GM23248 (cell line): ENCODE measurements at regions not wholly inside any gene's neighbourhood (a gene's known extent, or its start where the extent isn't known, plus 50 kb on each side); places are given as distances from the start of the nearest gene placed in this dataset.

Experiments used
- DNase-seq: peaks from one replicate; pipeline ENCODE4 v3.0.0-alpha.2; 2015
- H2AFZ ChIP-seq: fragments of 200-600 bp; sonication (generic); 2 replicates; pipeline ENCODE4 v1.6.1; 2016; ENCODE audit warnings: antibody characterized with exemption
- H3F3A ChIP-seq: fragments of 200-600 bp; sonication (generic); 2 replicates; pipeline ENCODE4 v1.6.1; 2016; ENCODE audit warnings: mild to moderate bottlenecking, antibody characterized with exemption, mixed run types; ENCODE audit not compliant: insufficient read depth
- H3K27ac ChIP-seq: fragments of 200-600 bp; sonication (generic); 2 replicates; pipeline ENCODE4 v1.5.1; 2016; ENCODE audit warnings: mild to moderate bottlenecking
- H3K27me3 ChIP-seq: fragments of 200-600 bp; sonication (generic); replicated peaks from 2 replicates; pipeline ENCODE4 v1.6.1; 2016; ENCODE audit warnings: mild to moderate bottlenecking; ENCODE audit not compliant: insufficient read depth
- H3K36me3 ChIP-seq: fragments of 200-600 bp; sonication (generic); 2 replicates; pipeline ENCODE4 v1.6.1; 2016; ENCODE audit warnings: low read depth, mild to moderate bottlenecking
- H3K4me1 ChIP-seq: fragments of 200-600 bp; sonication (generic); 2 replicates; pipeline ENCODE4 v1.6.1; 2016; ENCODE audit warnings: mild to moderate bottlenecking; ENCODE audit not compliant: insufficient read depth
- H3K4me2 ChIP-seq: fragments of 200-600 bp; sonication (generic); one replicate; pipeline ENCODE4 v1.6.1; 2016; ENCODE audit warnings: mild to moderate bottlenecking; ENCODE audit not compliant: unreplicated experiment
- H3K4me3 ChIP-seq: fragments of 200-600 bp; sonication (generic); 2 replicates; pipeline ENCODE4 v1.5.1; 2016; ENCODE audit warnings: mild to moderate bottlenecking
- H3K79me2 ChIP-seq: fragments of 200-600 bp; sonication (generic); 2 replicates; pipeline ENCODE4 v1.6.1; 2016; ENCODE audit warnings: mild to moderate bottlenecking; ENCODE audit not compliant: insufficient read depth
- H3K9ac ChIP-seq: fragments of 200-600 bp; sonication (generic); 2 replicates; pipeline ENCODE4 v1.6.1; 2016; ENCODE audit warnings: mild to moderate bottlenecking
- H3K9me2 ChIP-seq: fragments of 200-600 bp; sonication (generic); 2 replicates; pipeline ENCODE4 v1.6.1; 2016; ENCODE audit warnings: mixed run types, mild to moderate bottlenecking, moderate library complexity; ENCODE audit not compliant: insufficient read depth
- H3K9me3 ChIP-seq: fragments of 200-600 bp; sonication (generic); one replicate; pipeline ENCODE4 v1.6.1; 2017; ENCODE audit warnings: low read depth
- H4K20me1 ChIP-seq: fragments of 200-600 bp; sonication (generic); 2 replicates; pipeline ENCODE4 v1.6.0; 2016; ENCODE audit not compliant: insufficient read depth
- EZH2 ChIP-seq: fragments of 200-600 bp; sonication (generic); IDR thresholded peaks from 2 replicates; pipeline ENCODE4 v1.6.1; 2018; ENCODE audit warnings: antibody characterized with exemption, mild to moderate bottlenecking; ENCODE audit not compliant: insufficient read depth, poor library complexity, severe bottlenecking
- EZH2phosphoT487 ChIP-seq: fragments of 200-600 bp; sonication (generic); IDR thresholded peaks from 2 replicates; pipeline ENCODE4 v1.6.1; 2018; ENCODE audit warnings: antibody characterized with exemption, moderate library complexity, mild to moderate bottlenecking, low read depth; ENCODE audit not compliant: insufficient read depth
- WGBS, 2 experiments: methylation state at CpG; one replicate each; pipeline ENCODE4 v1.1.6; 2015 to 2017; ENCODE audit warnings: low lambda C conversion rate in 2 of 2, low coverage in 1 of 2; ENCODE audit errors: missing lambda C conversion rate in 2 of 2; 5-methylcytosine and 5-hydroxymethylcytosine counted together
- in situ Hi-C: fragments of 300-500 bp; cut with MboI; formaldehyde crosslinking; loops from 2 replicates; pipeline ENCODE4 v1.15.0; 2020

GRCh38 chr5:155628346-155628745 lies 614.8 kb downstream of the KIF4B start:
- no peak for TF ChIP-seq EZH2
- no peak for TF ChIP-seq EZH2phosphoT487
- WGBS, 2 experiments = 55 to 60% methylated on average over 7 of the region's 7 CpGs
- Histone ChIP-seq H3F3A (no peaks in the 10 kb centered on the region), H2AFZ (no peak overlapping the region), H3K36me3 (no peaks in the 10 kb centered on the region), H4K20me1 (no peaks in the 10 kb centered on the region), H3K27ac (no peak overlapping the region), H3K9me3 (no peaks in the 10 kb centered on the region), H3K4me2 (no peak overlapping the region), H3K79me2 (no peaks in the 10 kb centered on the region), H3K4me1 (no peaks in the 10 kb centered on the region), H3K9me2 (no peaks in the 10 kb centered on the region), H3K4me3 (no peak overlapping the region), H3K9ac (no peak overlapping the region), H3K27me3 (no peaks in the 10 kb centered on the region; the same call in 1 of the 2 replicates)
- in situ Hi-C loops = loop anchor here (10.0 kb wide), 1 partner anchor 1196 kb away; no protein-coding TSS in a partner anchor
- DNase-seq = no peak

DNA sequence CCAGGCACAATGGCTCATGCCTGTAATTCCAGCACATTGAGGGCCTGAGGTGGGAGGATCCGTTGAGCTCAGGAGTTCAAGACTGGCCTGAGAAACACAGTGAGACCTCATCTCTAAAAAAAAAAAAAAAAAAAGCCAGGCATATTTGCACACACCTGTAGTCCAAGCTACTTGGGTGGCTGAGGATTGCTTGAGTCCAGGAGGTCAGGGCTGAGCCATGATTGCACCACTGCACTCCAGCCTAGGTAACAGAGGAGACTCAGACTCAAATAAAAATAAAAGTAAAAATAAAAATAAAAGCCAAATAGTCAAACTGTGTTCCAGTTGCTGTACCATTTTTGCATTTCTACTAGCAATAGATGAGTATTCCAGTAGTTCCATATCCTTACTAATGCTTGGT lies 616.0 kb downstream of the KIF4B start:
- no peak overlapping the region for H3K4me3 ChIP-seq
- in situ Hi-C loops = loop anchor here (10.0 kb wide), 1 partner anchor 1195 kb away; no protein-coding TSS in a partner anchor
- H3K36me3 ChIP-seq = no peaks in the 10 kb centered on the region
- H3K9me2 ChIP-seq = no peaks in the 10 kb centered on the region
- no peaks in the 10 kb centered on the region for H4K20me1 ChIP-seq
- H3F3A ChIP-seq = no peaks in the 10 kb centered on the region
- no peak overlapping the region for H3K27ac ChIP-seq
- no peak overlapping the region for H3K9ac ChIP-seq
- no peak for TF ChIP-seq EZH2phosphoT487
- no peak for TF ChIP-seq EZH2
- no peak overlapping the region for H3K4me2 ChIP-seq
- no peaks in the 10 kb centered on the region for H3K9me3 ChIP-seq
- H3K79me2 ChIP-seq = no peaks in the 10 kb centered on the region
- H3K4me1 ChIP-seq = no peaks in the 10 kb centered on the region
- H3K27me3 ChIP-seq = no peaks in the 10 kb centered on the region; the same call in 1 of the 2 replicates
- DNase-seq = no peak
- WGBS, 2 experiments = 55 to 64% methylated on average over 1 of the region's 1 CpG
- no peak overlapping the region for H2AFZ ChIP-seq

DNA sequence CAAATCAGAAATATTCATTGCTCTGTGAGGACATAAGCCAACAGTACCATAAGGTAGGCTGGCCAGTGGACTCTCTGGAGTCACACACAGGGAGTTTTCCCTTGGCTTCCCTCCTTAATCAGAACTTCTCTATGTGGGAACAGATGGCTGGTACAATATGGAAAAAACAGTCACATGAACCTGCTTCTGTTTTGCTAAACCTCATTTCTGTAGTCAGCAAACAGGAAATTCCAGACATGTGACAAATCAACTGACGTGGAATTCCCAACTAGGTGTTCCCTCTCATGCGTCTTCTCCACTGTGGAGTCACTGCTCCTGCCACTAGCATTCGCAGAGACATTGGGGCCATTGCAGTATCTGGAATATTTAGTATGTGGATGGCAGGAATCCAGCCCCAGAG lies 617.6 kb downstream of the KIF4B start:
- no peaks in the 10 kb centered on the region for H3K4me1 ChIP-seq
- TF ChIP-seq EZH2phosphoT487 (no peak), EZH2 (no peak)
- no peaks in the 10 kb centered on the region; the same call in 1 of the 2 replicates for H3K27me3 ChIP-seq
- H3K27ac ChIP-seq = no peak overlapping the region
- H2AFZ ChIP-seq = no peak overlapping the region
- no peak overlapping the region for H3K4me2 ChIP-seq
- no peak overlapping the region for H3K9ac ChIP-seq
- in situ Hi-C loops = no loop called here
- peak; percentile 8 for DNase-seq
- no peaks in the 10 kb centered on the region for H3K9me2 ChIP-seq
- H4K20me1 ChIP-seq = no peaks in the 10 kb centered on the region
- H3K79me2 ChIP-seq = no peaks in the 10 kb centered on the region
- 17 to 20% methylated on average over 3 of the region's 3 CpGs for WGBS, 2 experiments
- no peaks in the 10 kb centered on the region for H3K9me3 ChIP-seq
- no peak overlapping the region for H3K4me3 ChIP-seq
- no peaks in the 10 kb centered on the region for H3K36me3 ChIP-seq
- no peaks in the 10 kb centered on the region for H3F3A ChIP-seq

DNA sequence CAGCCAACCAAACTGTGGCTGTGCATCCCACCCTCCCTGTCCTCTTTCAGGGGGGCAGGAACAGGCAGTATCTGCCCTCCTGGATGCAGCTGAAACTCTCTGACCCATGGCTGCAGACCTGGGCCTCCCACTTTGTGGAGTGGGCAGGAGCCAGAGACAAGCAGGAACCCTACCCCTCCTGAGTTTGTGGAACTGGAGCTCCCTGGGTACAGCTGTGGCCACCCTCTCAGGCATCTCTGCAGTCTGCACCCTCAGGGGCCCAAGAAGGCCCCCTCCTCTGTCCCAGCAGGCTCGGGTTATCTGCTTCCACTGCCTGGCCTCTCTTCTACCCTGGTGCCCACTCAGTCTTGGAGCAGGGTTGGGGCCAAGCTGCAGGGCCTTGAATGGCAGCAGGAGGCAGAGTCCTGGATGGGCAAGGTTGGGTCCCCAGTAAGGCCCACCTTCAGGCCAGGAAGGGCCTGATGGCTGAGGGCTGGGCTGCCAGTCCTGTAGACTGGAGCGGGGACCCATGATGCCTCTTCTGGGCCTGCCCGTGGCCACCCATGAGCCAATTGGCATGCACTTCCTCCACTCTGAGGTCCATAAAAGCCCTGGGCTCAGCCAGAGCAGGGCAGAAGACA lies 619.9 kb downstream of the KIF4B start:
- Histone ChIP-seq H3K36me3 (no peaks in the 10 kb centered on the region), H3K4me2 (no peak overlapping the region), H3K9me2 (no peaks in the 10 kb centered on the region), H3K4me1 (no peaks in the 10 kb centered on the region), H2AFZ (no peak overlapping the region), H3K4me3 (no peak overlapping the region), H3K27ac (no peak overlapping the region), H3F3A (no peaks in the 10 kb centered on the region), H3K9me3 (no peaks in the 10 kb centered on the region), H3K9ac (no peak overlapping the region), H3K79me2 (no peaks in the 10 kb centered on the region), H3K27me3 (no peaks in the 10 kb centered on the region), H4K20me1 (no peaks in the 10 kb centered on the region)
- DNase-seq = no peak
- WGBS, 2 experiments = 35 to 42% methylated on average over 3 of the region's 3 CpGs
- in situ Hi-C loops = no loop called here
- TF ChIP-seq EZH2phosphoT487 = no peak

DNA sequence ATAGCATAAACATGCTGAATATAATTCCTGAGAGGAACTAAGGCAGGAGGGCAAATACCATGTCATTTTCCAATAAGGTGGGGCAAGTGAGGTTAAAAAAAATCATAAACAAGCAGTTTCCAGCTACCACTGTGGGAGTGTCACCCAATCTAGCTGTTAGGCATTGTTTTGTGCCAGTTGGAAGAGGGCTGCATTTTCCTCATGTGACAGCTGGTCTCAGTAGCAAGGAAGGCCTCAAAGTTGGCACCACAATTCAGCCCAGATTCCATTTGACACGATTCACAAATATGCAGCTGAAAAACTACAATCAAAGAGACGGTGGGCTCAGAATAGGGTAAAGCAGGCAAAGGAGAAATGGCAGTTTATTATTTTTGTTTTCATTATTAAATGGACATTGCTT lies 636.1 kb downstream of the KIF4B start:
- H3K79me2 ChIP-seq = no peaks in the 10 kb centered on the region
- H3K27ac ChIP-seq = no peak overlapping the region
- no peaks in the 10 kb centered on the region for H3K36me3 ChIP-seq
- no peak overlapping the region for H2AFZ ChIP-seq
- H3K9me2 ChIP-seq = no peaks in the 10 kb centered on the region
- no peaks in the 10 kb centered on the region for H3K9me3 ChIP-seq
- H3F3A ChIP-seq = no peaks in the 10 kb centered on the region
- 0% methylated on average over 2 of the region's 2 CpGs for WGBS, 2 experiments
- no peak overlapping the region for H3K4me2 ChIP-seq
- H3K9ac ChIP-seq = no peak overlapping the region
- no peak overlapping the region for H3K4me3 ChIP-seq
- in situ Hi-C loops = no loop called here
- TF ChIP-seq EZH2 = no peak
- no peak for TF ChIP-seq EZH2phosphoT487
- H4K20me1 ChIP-seq = no peaks in the 10 kb centered on the region
- H3K27me3 ChIP-seq = no peaks in the 10 kb centered on the region
- DNase-seq = no peak
- H3K4me1 ChIP-seq = no peaks in the 10 kb centered on the region
